Hypothalamus (tissue), 51 donors: ENCODE measurements at regions not wholly inside any gene's neighbourhood (a gene's known extent, or its start where the extent isn't known, plus 50 kb on each side); places are given as distances from the start of the nearest gene placed in this dataset.
"Not testable (repeated sequence)": the region's sequence is repeated elsewhere in the genome, so short reads cannot be mapped to it uniquely, and the experiment has no call there.

Source experiments
- DNase-seq, 51 donors: peaks; one replicate each; lab custom pipeline; 2025; lab: John Stamatoyannopoulos, UW

DNA sequence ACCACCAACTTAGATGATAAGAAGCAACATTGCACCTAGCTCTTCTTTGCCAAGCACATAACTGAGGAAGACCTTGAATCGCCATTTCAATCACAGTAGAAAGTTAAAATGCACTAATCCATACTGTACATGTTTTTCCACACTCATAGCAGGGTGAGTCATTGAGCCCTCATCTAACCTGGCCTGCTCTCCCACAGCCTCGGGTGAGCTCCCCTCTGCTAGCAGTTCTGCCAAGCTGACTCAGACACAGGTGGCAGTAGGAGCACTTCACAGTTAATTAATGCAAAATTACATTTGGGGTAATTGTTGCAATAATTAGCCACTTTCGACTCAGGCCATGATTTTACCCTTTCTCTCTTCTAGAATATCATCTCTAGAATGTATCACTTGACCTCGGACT, 1632.8 kb upstream of the CELF4 start:
- no peak for DNase-seq

- no peak for DNase-seq
Observed at GRCh38 chr18:39191931-39192330, 1626.3 kb upstream of the CELF4 start.

- no peak for DNase-seq
Observed at GRCh38 chr18:39191058-39191457, 1625.5 kb upstream of the CELF4 start.

DNA sequence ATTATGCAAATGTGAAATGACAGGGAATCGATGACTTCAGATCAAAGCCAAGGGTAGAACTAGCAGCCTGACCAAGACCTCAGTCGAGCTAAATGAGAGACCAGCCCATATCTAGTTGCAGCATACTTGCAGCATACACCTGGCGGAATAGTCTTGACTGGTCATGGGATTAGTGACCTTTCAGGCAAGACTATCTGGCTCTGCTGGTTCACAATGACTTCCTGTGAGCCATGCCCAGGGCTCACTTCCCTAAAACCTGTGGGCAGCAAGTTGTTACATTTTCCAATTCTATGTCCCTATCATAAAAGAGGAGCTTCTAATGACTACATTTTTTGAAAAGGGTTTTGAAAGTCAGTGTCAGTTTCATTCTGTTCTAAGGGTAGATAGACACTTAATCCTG, 1624.9 kb upstream of the CELF4 start:
- no peak for DNase-seq

GRCh38 chr18:39188278-39188677, 1622.7 kb upstream of the CELF4 start:
- DNase-seq: no peak

- no peak for DNase-seq
Observed at GRCh38 chr18:39186008-39186407, 1620.4 kb upstream of the CELF4 start.

GRCh38 chr18:39184176-39184575, 1618.6 kb upstream of the CELF4 start:
- no peak for DNase-seq

- DNase-seq: no peak
Observed at GRCh38 chr18:39178166-39178565, 1612.6 kb upstream of the CELF4 start.

DNA sequence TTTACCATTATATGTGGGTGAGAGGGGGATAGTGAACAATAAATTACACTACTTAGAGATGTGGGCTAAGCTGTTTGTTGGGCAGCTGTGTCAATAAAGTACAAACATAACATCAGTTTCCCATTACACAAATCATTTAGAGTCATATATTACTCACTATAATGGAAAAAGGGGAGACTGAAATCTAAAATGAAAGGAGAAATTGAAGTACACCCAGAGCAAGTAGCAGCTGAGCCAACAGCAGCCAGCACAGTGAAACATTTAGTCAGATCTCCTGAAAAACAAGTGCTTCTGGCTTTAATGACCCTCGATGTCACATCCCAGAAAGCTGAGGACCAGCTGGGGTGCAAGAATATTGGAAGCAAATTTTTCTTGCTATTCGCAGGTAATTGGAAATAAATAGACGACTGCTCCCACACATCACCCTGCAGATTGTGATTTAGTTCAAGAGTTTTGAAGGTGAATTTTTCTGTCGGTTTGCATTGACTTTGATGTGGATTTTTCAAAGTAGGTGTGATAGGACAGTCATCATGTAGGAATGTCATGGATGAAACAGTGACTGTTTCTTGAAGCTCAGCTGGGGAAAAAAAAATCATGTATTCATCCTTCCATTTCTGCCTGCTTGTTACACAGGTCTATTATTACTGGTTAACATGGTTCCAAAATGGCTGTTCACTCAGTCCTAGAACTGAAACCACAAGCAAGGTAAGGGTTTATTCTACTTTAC, 1607.3 kb upstream of the CELF4 start:
- no peak for DNase-seq

- DNase-seq: no peak
Observed at GRCh38 chr18:39168723-39169122, 1603.1 kb upstream of the CELF4 start.

DNA sequence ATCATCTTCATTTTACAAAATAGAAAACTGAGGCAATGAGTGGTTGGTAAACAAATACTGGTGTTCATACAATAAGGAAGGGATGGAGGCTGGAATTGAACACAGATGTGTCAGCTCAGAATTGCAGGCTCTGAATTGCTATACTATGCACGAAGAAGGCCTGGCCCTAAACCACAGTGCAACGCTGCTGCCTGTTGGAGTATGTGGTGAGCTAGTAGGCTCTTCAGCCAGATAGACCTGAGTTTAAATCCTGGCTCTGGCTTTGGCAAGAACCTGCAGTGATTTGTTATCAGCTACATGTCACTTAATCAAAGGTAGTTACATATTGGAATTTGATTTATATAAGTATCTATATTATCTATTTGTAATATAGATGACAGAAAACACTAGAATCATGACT, 1602.4 kb upstream of the CELF4 start:
- no peak for DNase-seq

GRCh38 chr18:39166776-39167175, 1601.2 kb upstream of the CELF4 start:
- no peak for DNase-seq

- no peak for DNase-seq
Observed at GRCh38 chr18:39162013-39162827, 1596.6 kb upstream of the CELF4 start.

GRCh38 chr18:39149211-39149806, 1583.7 kb upstream of the CELF4 start:
- no peak for DNase-seq

GRCh38 chr18:39134255-39134654, 1568.7 kb upstream of the CELF4 start:
- DNase-seq: no peak

DNA sequence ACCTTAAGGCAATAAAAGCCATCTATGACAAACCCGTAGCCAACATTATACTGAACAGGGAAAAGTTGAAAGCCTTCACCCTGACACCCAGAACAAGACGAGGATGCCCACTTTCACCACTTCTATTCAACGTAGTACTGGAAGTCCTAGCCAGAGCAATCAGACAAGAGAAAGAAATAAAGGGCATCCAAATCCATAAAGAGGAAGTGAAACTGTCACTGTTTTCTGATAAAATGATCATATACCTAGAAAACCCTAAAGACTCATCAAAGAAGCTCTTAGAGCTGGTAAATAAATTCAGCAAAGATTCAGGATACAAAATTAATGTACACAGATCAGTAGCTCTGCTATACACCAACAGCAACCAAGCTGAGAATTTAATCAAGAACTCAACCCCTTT, 1561.9 kb upstream of the CELF4 start:
- DNase-seq: not testable (repeated sequence)

- DNase-seq: no peak
Observed at GRCh38 chr18:39113790-39114189, 1548.2 kb upstream of the CELF4 start.

GRCh38 chr18:39105104-39105503, 1539.5 kb upstream of the CELF4 start:
- no peak for DNase-seq

DNA sequence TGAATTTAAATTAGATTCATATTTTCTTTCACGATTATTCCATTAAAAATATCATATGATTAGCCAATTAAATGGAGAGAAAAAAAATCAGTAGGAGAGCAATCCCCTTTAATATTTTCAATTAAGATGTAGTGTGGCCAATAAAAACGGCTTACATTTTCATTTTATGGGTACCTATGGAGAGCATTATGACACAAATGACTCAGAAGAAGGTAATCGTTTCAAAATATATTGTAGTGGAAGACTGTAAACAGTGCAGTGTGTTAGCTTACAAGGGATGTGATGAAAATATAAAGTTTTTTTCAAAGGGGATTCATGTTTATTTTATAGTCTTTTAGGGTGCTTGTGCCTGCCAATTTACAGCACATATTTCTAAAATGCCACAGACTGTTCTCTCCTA, 1507.4 kb upstream of the CELF4 start:
- DNase-seq: no peak

DNA sequence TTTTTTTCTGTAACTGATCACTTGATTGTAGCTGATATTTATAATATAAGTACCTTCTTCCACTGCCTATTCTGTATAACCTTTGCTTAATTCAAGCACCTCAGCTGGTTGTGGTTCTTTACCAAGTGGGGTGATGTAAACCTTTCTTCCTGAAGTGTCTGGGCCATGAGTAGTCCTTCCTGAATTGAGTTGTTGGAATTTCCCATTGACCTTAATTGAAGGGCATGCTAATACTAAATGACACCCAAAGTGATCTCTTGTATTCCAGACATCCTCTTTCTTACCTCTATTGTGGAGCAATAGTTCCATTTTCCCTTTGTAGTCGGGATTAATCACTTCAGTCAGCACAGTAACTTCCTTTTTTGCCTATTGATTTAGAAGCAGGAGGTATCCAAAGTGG, 1496.8 kb upstream of the CELF4 start:
- no peak for DNase-seq

DNA sequence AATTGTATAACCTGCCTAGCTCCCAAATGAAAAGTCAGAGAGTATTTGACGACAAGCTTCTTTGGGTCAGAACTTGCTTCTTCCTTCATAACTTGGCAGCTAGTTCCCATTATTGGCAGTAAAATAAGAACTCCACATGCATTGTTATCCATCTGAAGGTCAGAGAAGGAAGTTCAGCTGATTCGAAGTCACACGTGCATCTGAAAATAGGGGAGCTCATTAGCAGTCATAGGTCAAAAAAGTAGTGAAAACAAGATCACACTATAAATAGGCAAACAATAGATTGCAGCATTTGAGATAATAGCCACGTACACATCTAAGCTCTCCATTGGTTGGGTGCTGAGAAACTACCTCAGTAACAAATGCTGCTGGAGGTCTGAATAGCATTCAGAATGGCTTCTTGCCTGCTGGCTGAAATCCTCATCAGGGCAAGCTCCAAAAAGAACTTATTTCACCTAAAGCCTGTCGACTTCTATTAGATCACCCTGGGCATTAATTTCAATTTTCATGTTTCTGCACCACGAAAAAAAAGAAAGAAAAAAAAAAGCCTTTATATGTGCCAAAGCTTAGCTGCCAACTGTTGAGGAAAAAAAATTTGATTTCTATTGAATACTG, 1492.9 kb upstream of the CELF4 start:
- DNase-seq: no peak
